Neural progenitor cell (in vitro differentiated cells): ENCODE measurements at regions not wholly inside any gene's neighbourhood (a gene's known extent, or its start where the extent isn't known, plus 50 kb on each side); places are given as distances from the start of the nearest gene placed in this dataset.

Experiments
- DNase-seq: peaks from one replicate; pipeline ENCODE4 v3.0.0-alpha.2; 2016; ENCODE audit warnings: low spot score
- H2AFZ ChIP-seq: fragments of 200-600 bp; sonication (generic); replicated peaks from 2 replicates; pipeline ENCODE4 v1.6.1; 2016; ENCODE audit warnings: antibody characterized with exemption
- H3F3A ChIP-seq: fragments of 200-600 bp; sonication (generic); 2 replicates; pipeline ENCODE4 v1.6.1; 2016; ENCODE audit warnings: antibody characterized with exemption, low read depth
- H3K27ac ChIP-seq: fragments of 200-600 bp; sonication (generic); 2 replicates; pipeline ENCODE4 v1.5.1; 2016; ENCODE audit warnings: mild to moderate bottlenecking
- H3K27me3 ChIP-seq: fragments of 200-600 bp; sonication (generic); 2 replicates; pipeline ENCODE4 v1.6.1; 2016; ENCODE audit warnings: mild to moderate bottlenecking, moderate library complexity
- H3K36me3 ChIP-seq: fragments of 200-600 bp; sonication (generic); 2 replicates; pipeline ENCODE4 v1.5.1; 2016
- H3K4me1 ChIP-seq: fragments of 200-600 bp; sonication (generic); 2 replicates; pipeline ENCODE4 v1.6.1; 2016; ENCODE audit warnings: mixed run types
- H3K4me2 ChIP-seq: fragments of 200-600 bp; sonication (generic); 2 replicates; pipeline ENCODE4 v1.6.1; 2016
- H3K4me3 ChIP-seq: fragments of 200-600 bp; sonication (generic); 2 replicates; pipeline ENCODE4 v1.5.1; 2016
- H3K79me2 ChIP-seq: fragments of 200-600 bp; sonication (generic); 2 replicates; pipeline ENCODE4 v1.6.1; 2016; ENCODE audit warnings: low read depth
- H3K9ac ChIP-seq: fragments of 200-600 bp; sonication (generic); 2 replicates; pipeline ENCODE4 v1.6.1; 2016
- H3K9me3 ChIP-seq: fragments of 200-600 bp; sonication (generic); 2 replicates; pipeline ENCODE4 v1.5.1; 2016; ENCODE audit warnings: low read depth
- H4K20me1 ChIP-seq: fragments of 200-600 bp; sonication (generic); 2 replicates; pipeline ENCODE4 v1.6.1; 2016; ENCODE audit warnings: low read depth
- H3K27ac Mint-ChIP-seq: 3 replicates; pipeline ENCODE4 v1.8.0; 2021; ENCODE audit warnings: mixed read lengths
- H3K27me3 Mint-ChIP-seq: 2 replicates; pipeline ENCODE4 v1.8.0; 2022; ENCODE audit warnings: low read depth, mild to moderate bottlenecking, inconsistent platforms, moderate library complexity, mixed read lengths; ENCODE audit not compliant: insufficient read depth
- H3K36me3 Mint-ChIP-seq: 3 replicates; pipeline ENCODE4 v1.8.0; 2021; ENCODE audit warnings: mixed read lengths
- H3K4me1 Mint-ChIP-seq: 3 replicates; pipeline ENCODE4 v1.8.0; 2021; ENCODE audit warnings: mixed read lengths
- H3K4me3 Mint-ChIP-seq: 3 replicates; pipeline ENCODE4 v1.8.0; 2021; ENCODE audit warnings: mild to moderate bottlenecking, moderate library complexity, mixed read lengths
- H3K9me3 Mint-ChIP-seq: 3 replicates; pipeline ENCODE4 v1.8.0; 2020; ENCODE audit warnings: mixed read lengths
- CTCF ChIP-seq: fragments of 200-600 bp; sonication (generic); IDR thresholded peaks from 2 replicates; pipeline ENCODE4 v1.5.1; 2017; ENCODE audit warnings: antibody characterized with exemption, mild to moderate bottlenecking
- EZH2 ChIP-seq: fragments of 200-600 bp; sonication (generic); IDR thresholded peaks from 2 replicates; pipeline ENCODE4 v1.6.1; 2017; ENCODE audit warnings: antibody characterized with exemption, mild to moderate bottlenecking, moderate library complexity
- EZH2phosphoT487 ChIP-seq: fragments of 200-600 bp; sonication (generic); IDR thresholded peaks from 2 replicates; pipeline ENCODE4 v1.6.1; 2017; ENCODE audit warnings: antibody characterized with exemption

GRCh38 chr13:76523740-76524340 is 362.4 kb downstream of the KCTD12 start:
- TF ChIP-seq EZH2phosphoT487 (no peak), EZH2 (no peak), CTCF (no peak)
- H3K4me3 ChIP-seq, result no peak overlapping the region
- H4K20me1 ChIP-seq, result no peaks in the 10 kb centered on the region
- no peak overlapping the region for H3K9ac ChIP-seq
- H3K27ac Mint-ChIP-seq, result no peak overlapping the region
- peaks cover 3% of the 10 kb centered on the region for H3F3A ChIP-seq
- H3K36me3 ChIP-seq, result peaks cover 3% of the 10 kb centered on the region
- DNase-seq, result no peak
- H3K4me3 Mint-ChIP-seq, result no peak overlapping the region
- H3K4me1 ChIP-seq, result no peaks in the 10 kb centered on the region
- H3K9me3 ChIP-seq, result no peaks in the 10 kb centered on the region
- H3K27me3 Mint-ChIP-seq, result no peaks in the 10 kb centered on the region
- H3K4me1 Mint-ChIP-seq, result peaks cover 6% of the 10 kb centered on the region
- no peaks in the 10 kb centered on the region for H3K79me2 ChIP-seq
- no peak overlapping the region for H3K27ac ChIP-seq
- no peaks in the 10 kb centered on the region for H3K27me3 ChIP-seq
- no peaks in the 10 kb centered on the region for H3K9me3 Mint-ChIP-seq
- H2AFZ ChIP-seq, result no peak overlapping the region
- no peaks in the 10 kb centered on the region for H3K36me3 Mint-ChIP-seq
- no peak overlapping the region for H3K4me2 ChIP-seq

- no peak overlapping the region for H3K4me3 Mint-ChIP-seq
These were observed 364.0 kb downstream of the KCTD12 start for GRCh38 chr13:76522083-76522755.

GRCh38 chr13:76519685-76520084 is 366.5 kb downstream of the KCTD12 start:
- no peaks in the 10 kb centered on the region for H4K20me1 ChIP-seq
- no peaks in the 10 kb centered on the region for H3K9me3 ChIP-seq
- H3F3A ChIP-seq, result peaks cover 3% of the 10 kb centered on the region
- no peaks in the 10 kb centered on the region for H3K27me3 ChIP-seq
- no peak overlapping the region for H3K4me3 Mint-ChIP-seq
- H3K27ac Mint-ChIP-seq, result no peak overlapping the region
- TF ChIP-seq EZH2phosphoT487 (no peak), EZH2 (no peak), CTCF (no peak)
- H3K4me2 ChIP-seq, result no peak overlapping the region
- no peak overlapping the region for H2AFZ ChIP-seq
- H3K36me3 Mint-ChIP-seq, result no peaks in the 10 kb centered on the region
- no peaks in the 10 kb centered on the region for H3K4me1 ChIP-seq
- peak; percentile 13 for DNase-seq
- no peak overlapping the region for H3K9ac ChIP-seq
- H3K4me3 ChIP-seq, result no peak overlapping the region
- H3K27ac ChIP-seq, result no peak overlapping the region
- peaks cover 27% of the 10 kb centered on the region for H3K4me1 Mint-ChIP-seq
- H3K36me3 ChIP-seq, result peaks cover 3% of the 10 kb centered on the region
- no peaks in the 10 kb centered on the region for H3K9me3 Mint-ChIP-seq
- H3K79me2 ChIP-seq, result no peaks in the 10 kb centered on the region
- no peaks in the 10 kb centered on the region for H3K27me3 Mint-ChIP-seq

More at GRCh38 chr13:76522083-76522755, 364.0 kb downstream of the KCTD12 start:
- Histone ChIP-seq H3F3A (peaks cover 3% of the 10 kb centered on the region), H3K9me3 (no peaks in the 10 kb centered on the region), H3K4me2 (no peak overlapping the region), H3K27ac (no peak overlapping the region), H2AFZ (peak overlapping the region; percentile 44), H3K4me3 (no peak overlapping the region), H3K9ac (no peak overlapping the region), H3K36me3 (peaks cover 3% of the 10 kb centered on the region), H3K4me1 (no peaks in the 10 kb centered on the region), H4K20me1 (no peaks in the 10 kb centered on the region), H3K79me2 (no peaks in the 10 kb centered on the region), H3K27me3 (no peaks in the 10 kb centered on the region)
- Mint-ChIP-seq H3K9me3 (no peaks in the 10 kb centered on the region), H3K27me3 (no peaks in the 10 kb centered on the region), H3K4me1 (peaks cover 11% of the 10 kb centered on the region), H3K36me3 (no peaks in the 10 kb centered on the region), H3K27ac (no peak overlapping the region)
- TF ChIP-seq EZH2 (no peak), CTCF (no peak), EZH2phosphoT487 (no peak)
- no peak for DNase-seq
